H9 (cell line): ENCODE measurements at regions not wholly inside any gene's neighbourhood (a gene's known extent, or its start where the extent isn't known, plus 50 kb on each side); places are given as distances from the start of the nearest gene placed in this dataset.

Source experiments
- DNase-seq: peaks from one replicate; pipeline ENCODE4 v3.0.0-alpha.2; 2017
- H2AFZ ChIP-seq: one replicate; pipeline ENCODE4 v1.6.1; 2013; ENCODE audit warnings: mild to moderate bottlenecking, low read length, control low read depth, moderate library complexity
- H2AK5ac ChIP-seq: 2 replicates; pipeline ENCODE4 v1.6.1; 2013; ENCODE audit warnings: low read length, control low read depth, mixed read lengths; ENCODE audit not compliant: insufficient read length
- H2BK120ac ChIP-seq: one replicate; pipeline ENCODE4 v1.6.1; 2013; ENCODE audit warnings: low read depth, mild to moderate bottlenecking, low read length, control low read depth, inconsistent platforms; ENCODE audit not compliant: poor library complexity, severe bottlenecking
- H2BK12ac ChIP-seq: 2 replicates; pipeline ENCODE4 v1.6.1; 2013; ENCODE audit warnings: low read length, control low read depth, mixed read lengths, low read depth; ENCODE audit not compliant: insufficient read length
- H2BK15ac ChIP-seq: 2 replicates; pipeline ENCODE4 v1.6.1; 2013; ENCODE audit warnings: low read depth, low read length, control low read depth
- H2BK20ac ChIP-seq: one replicate; pipeline ENCODE4 v1.6.1; 2013; ENCODE audit warnings: low read depth, mild to moderate bottlenecking, low read length, control low read depth, inconsistent platforms; ENCODE audit not compliant: poor library complexity, severe bottlenecking
- H2BK5ac ChIP-seq: 2 replicates; pipeline ENCODE4 v1.6.1; 2013; ENCODE audit warnings: low read length, control low read depth, mixed read lengths; ENCODE audit not compliant: insufficient read length
- H3K14ac ChIP-seq: 2 replicates; pipeline ENCODE4 v1.6.1; 2013; ENCODE audit warnings: low read length, control low read depth; ENCODE audit not compliant: insufficient read depth
- H3K18ac ChIP-seq: 2 replicates; pipeline ENCODE4 v1.6.1; 2013; ENCODE audit warnings: low read depth, mild to moderate bottlenecking, mixed read lengths, low read length, control low read depth; ENCODE audit not compliant: insufficient read length
- H3K23ac ChIP-seq: 2 replicates; pipeline ENCODE4 v1.6.1; 2013; ENCODE audit warnings: low read length, control low read depth, mixed read lengths, low read depth; ENCODE audit not compliant: insufficient read length
- H3K23me2 ChIP-seq: 2 replicates; pipeline ENCODE4 v1.6.1; 2013; ENCODE audit warnings: low read depth, mild to moderate bottlenecking, mixed read lengths, low read length, control low read depth; ENCODE audit not compliant: insufficient read length, poor library complexity, severe bottlenecking
- H3K27ac ChIP-seq: 2 replicates; pipeline ENCODE4 v1.5.1; 2013; ENCODE audit warnings: low read length, control low read depth, mixed read lengths, low read depth; ENCODE audit not compliant: insufficient read length
- H3K27me3 ChIP-seq: 2 replicates; pipeline ENCODE4 v1.6.1; 2013; ENCODE audit warnings: low read length, control low read depth, inconsistent platforms; ENCODE audit not compliant: insufficient read depth
- H3K4ac ChIP-seq: 2 replicates; pipeline ENCODE4 v1.6.1; 2013; ENCODE audit warnings: low read depth, mild to moderate bottlenecking, control low read depth, inconsistent platforms, low read length, moderate library complexity
- H3K4me1 ChIP-seq: 2 replicates; pipeline ENCODE4 v1.6.1; 2013; ENCODE audit warnings: low read length, control low read depth, inconsistent platforms; ENCODE audit not compliant: insufficient read depth
- H3K4me2 ChIP-seq: 2 replicates; pipeline ENCODE4 v1.6.1; 2013; ENCODE audit warnings: low read length, control low read depth, mixed read lengths; ENCODE audit not compliant: insufficient read length, insufficient read depth
- H3K56ac ChIP-seq: 2 replicates; pipeline ENCODE4 v1.6.1; 2013; ENCODE audit warnings: low read depth, mild to moderate bottlenecking, mixed read lengths, low read length, control low read depth; ENCODE audit not compliant: insufficient read length
- H3K79me1 ChIP-seq: 2 replicates; pipeline ENCODE4 v1.6.1; 2013; ENCODE audit warnings: low read depth, mild to moderate bottlenecking, moderate library complexity, low read length, control low read depth, inconsistent platforms; ENCODE audit not compliant: insufficient read depth, poor library complexity, severe bottlenecking
- H3K79me2 ChIP-seq: 2 replicates; pipeline ENCODE4 v1.6.1; 2013; ENCODE audit warnings: low read length, control low read depth, inconsistent platforms; ENCODE audit not compliant: insufficient read depth
- H3K9ac ChIP-seq: 2 replicates; pipeline ENCODE4 v1.6.1; 2013; ENCODE audit warnings: low read length, control low read depth, mixed read lengths; ENCODE audit not compliant: insufficient read length; ENCODE audit errors: extremely low read depth
- H3K9me3 ChIP-seq: one replicate; pipeline ENCODE4 v1.6.1; 2013; ENCODE audit warnings: low read depth, low read length, inconsistent platforms; ENCODE audit not compliant: control insufficient read depth
- H3T11ph ChIP-seq: one replicate; pipeline ENCODE4 v1.6.1; 2013; ENCODE audit warnings: mild to moderate bottlenecking, low read length, control low read depth, inconsistent platforms
- H4K20me1 ChIP-seq: one replicate; pipeline ENCODE4 v1.6.1; 2013; ENCODE audit not compliant: control insufficient read depth, insufficient read length, insufficient read depth
- H4K5ac ChIP-seq: 2 replicates; pipeline ENCODE4 v1.6.1; 2013; ENCODE audit warnings: low read depth, mild to moderate bottlenecking, mixed read lengths, low read length, control low read depth; ENCODE audit not compliant: insufficient read length
- H4K8ac ChIP-seq: replicated peaks from 2 replicates; pipeline ENCODE4 v1.6.1; 2013; ENCODE audit warnings: low read length, control low read depth, mixed read lengths, low read depth; ENCODE audit not compliant: insufficient read length
- H4K91ac ChIP-seq: 2 replicates; pipeline ENCODE4 v1.6.1; 2013; ENCODE audit warnings: low read depth, mild to moderate bottlenecking, moderate library complexity, mixed read lengths, low read length, control low read depth; ENCODE audit not compliant: insufficient read length
- H3K27ac Mint-ChIP-seq, 3 experiments: 2 replicates in 2 of 3; 3 replicates in 1 of 3; pipeline ENCODE4 v1.8.0; 2020 to 2021; ENCODE audit warnings: mixed read lengths in 3 of 3, mild to moderate bottlenecking in 1 of 3, moderate library complexity in 1 of 3
- H3K27me3 Mint-ChIP-seq: 2 replicates; pipeline ENCODE4 v1.8.0; 2021; ENCODE audit warnings: low read depth, mild to moderate bottlenecking, moderate library complexity, mixed read lengths
- H3K36me3 Mint-ChIP-seq, 3 experiments: 2 replicates in 2 of 3; 3 replicates in 1 of 3; pipeline ENCODE4 v1.8.0; 2020 to 2021; ENCODE audit warnings: low read depth in 3 of 3, mixed read lengths in 3 of 3; ENCODE audit not compliant: insufficient read depth in 1 of 3
- H3K4me1 Mint-ChIP-seq, 2 experiments: 2 replicates each; pipeline ENCODE4 v1.8.0; 2020; ENCODE audit warnings: mixed read lengths in 2 of 2
- H3K4me3 Mint-ChIP-seq, 2 experiments: 2 replicates in 1 of 2; 3 replicates in 1 of 2; pipeline ENCODE4 v1.8.0; 2020 to 2021; ENCODE audit warnings: mild to moderate bottlenecking in 2 of 2, mixed read lengths in 2 of 2, moderate library complexity in 1 of 2
- H3K9me3 Mint-ChIP-seq, 2 experiments: 2 replicates in 1 of 2; 3 replicates in 1 of 2; pipeline ENCODE4 v1.8.0; 2020; ENCODE audit warnings: mild to moderate bottlenecking in 2 of 2, mixed read lengths in 2 of 2, moderate library complexity in 1 of 2
- CTCF ChIP-seq: fragments of 200-600 bp; sonication (generic); conservative IDR thresholded peaks from 3 replicates; pipeline ENCODE4 v1.8.0; 2021; ENCODE audit warnings: antibody characterized with exemption, mild to moderate bottlenecking
- WGBS: extraction: QIAGEN DNeasy Blood & Tissue Kit; methylation state at CpG from one replicate; pipeline ENCODE4 v1.1.7; 2013; ENCODE audit warnings: missing lambda C conversion rate, low lambda C conversion rate, mixed read lengths; ENCODE audit not compliant: insufficient read length; ENCODE audit errors: extremely low coverage; 5-methylcytosine and 5-hydroxymethylcytosine counted together

DNA sequence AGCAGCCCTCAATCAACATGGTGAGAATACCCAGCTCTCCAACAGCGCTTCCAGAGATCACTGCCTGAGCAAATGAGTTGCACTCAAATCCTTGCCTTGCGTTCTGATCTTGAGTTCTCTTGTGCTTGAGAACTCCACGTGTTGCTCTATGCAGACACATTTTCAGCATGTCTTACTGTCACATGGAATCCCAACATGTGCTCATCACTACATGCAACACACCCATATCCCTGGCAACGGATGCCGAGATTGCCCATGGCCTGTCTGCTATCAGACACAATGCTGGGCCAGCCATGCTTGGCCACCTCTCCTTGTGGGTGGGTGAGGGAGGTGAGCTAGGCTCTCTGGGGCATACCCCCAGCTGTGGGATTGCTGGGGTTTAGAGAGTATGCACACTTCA lies 91.9 kb upstream of the LDAH start:
- Histone ChIP-seq H2AK5ac (no peak overlapping the region), H3K18ac (no peak overlapping the region), H2BK15ac (no peak overlapping the region), H2BK20ac (no peak overlapping the region), H3K56ac (no peak overlapping the region), H3K9me3 (no peaks in the 10 kb centered on the region), H3K14ac (no peak overlapping the region), H4K5ac (no peak overlapping the region), H4K20me1 (no peaks in the 10 kb centered on the region), H3K9ac (no peak overlapping the region), H3K79me1 (no peaks in the 10 kb centered on the region), H2BK12ac (no peak overlapping the region), H3K4me1 (no peaks in the 10 kb centered on the region), H3K4ac (no peak overlapping the region), H3K23ac (no peak overlapping the region), H3K27ac (no peak overlapping the region), H2BK5ac (no peak overlapping the region), H3K79me2 (no peaks in the 10 kb centered on the region), H4K91ac (no peak overlapping the region), H3K27me3 (no peaks in the 10 kb centered on the region), H3T11ph (no peak overlapping the region), H2AFZ (no peak overlapping the region), H3K4me2 (no peak overlapping the region), H3K23me2 (no peaks in the 10 kb centered on the region), H2BK120ac (no peak overlapping the region), H4K8ac (no peak overlapping the region)
- WGBS, result no CpG with 5 or more reads among the region's 5 CpGs
- Mint-ChIP-seq H3K36me3 (peaks cover 0 to 4% (median 3%) of the 10 kb centered on the region in 3 experiments; a peak in 3 of 7 replicates), H3K4me1 (peaks cover 0 to 8% of the 10 kb centered on the region in 2 experiments; a peak in 2 of 4 replicates), H3K27ac (no peak overlapping the region), H3K4me3 (no peak overlapping the region; a peak in 1 of 5 replicates), H3K9me3 (peaks cover 17 to 26% of the 10 kb centered on the region in 2 experiments), H3K27me3 (peaks cover 7% of the 10 kb centered on the region)
- no peak for DNase-seq
- no peak for TF ChIP-seq CTCF
